ENCODE measurements at regions not wholly inside any gene's neighbourhood (a gene's known extent, or its start where the extent isn't known, plus 50 kb on each side); places are given as distances from the start of the nearest gene placed in this dataset.

DNA sequence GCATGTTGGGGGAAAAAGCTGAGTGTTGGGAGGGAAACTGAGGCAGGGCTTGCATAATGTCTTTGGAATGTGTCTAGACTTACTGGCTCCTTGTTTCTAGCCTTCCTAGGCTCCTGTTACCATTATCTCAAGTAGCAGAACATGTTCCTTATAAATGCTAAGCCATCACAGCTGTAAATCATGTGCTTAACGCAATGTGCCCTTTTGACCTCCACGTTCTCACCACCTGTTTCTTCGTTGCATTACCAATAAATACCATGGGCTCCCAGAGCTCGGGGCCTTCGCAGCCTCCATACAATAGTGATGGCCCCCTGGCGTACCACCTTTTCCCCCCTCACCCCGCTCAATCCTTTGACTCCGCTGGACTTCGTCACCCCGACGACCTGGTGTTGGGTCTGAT lies 54.0 kb upstream of the CWC22 start:
- TF ChIP-seq, protein P1, sequence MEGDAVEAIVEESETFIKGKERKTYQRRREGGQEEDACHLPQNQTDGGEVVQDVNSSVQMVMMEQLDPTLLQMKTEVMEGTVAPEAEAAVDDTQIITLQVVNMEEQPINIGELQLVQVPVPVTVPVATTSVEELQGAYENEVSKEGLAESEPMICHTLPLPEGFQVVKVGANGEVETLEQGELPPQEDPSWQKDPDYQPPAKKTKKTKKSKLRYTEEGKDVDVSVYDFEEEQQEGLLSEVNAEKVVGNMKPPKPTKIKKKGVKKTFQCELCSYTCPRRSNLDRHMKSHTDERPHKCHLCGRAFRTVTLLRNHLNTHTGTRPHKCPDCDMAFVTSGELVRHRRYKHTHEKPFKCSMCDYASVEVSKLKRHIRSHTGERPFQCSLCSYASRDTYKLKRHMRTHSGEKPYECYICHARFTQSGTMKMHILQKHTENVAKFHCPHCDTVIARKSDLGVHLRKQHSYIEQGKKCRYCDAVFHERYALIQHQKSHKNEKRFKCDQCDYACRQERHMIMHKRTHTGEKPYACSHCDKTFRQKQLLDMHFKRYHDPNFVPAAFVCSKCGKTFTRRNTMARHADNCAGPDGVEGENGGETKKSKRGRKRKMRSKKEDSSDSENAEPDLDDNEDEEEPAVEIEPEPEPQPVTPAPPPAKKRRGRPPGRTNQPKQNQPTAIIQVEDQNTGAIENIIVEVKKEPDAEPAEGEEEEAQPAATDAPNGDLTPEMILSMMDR (IDR thresholded peaks at IDR 0.05; ENCODE audit: low read length), result no peak
- TF ChIP-seq EZH2 (optimal IDR thresholded peaks at IDR 0.05; ENCODE audit: low read depth, low read length) (no peak), EZH2phosphoT487 (IDR thresholded peaks at IDR 0.05; ENCODE audit: low read length) (no peak)
